ENCODE measurements at regions not wholly inside any gene's neighbourhood (a gene's known extent, or its start where the extent isn't known, plus 50 kb on each side); places are given as distances from the start of the nearest gene placed in this dataset.

GRCh38 chrX:113075521-113075920, 234.9 kb upstream of the AMOT start:
- TF ChIP-seq CTCF (conservative IDR thresholded peaks at IDR 0.05; ENCODE audit: low read length), result no peak
- no peak overlapping the region for H3K4me3 ChIP-seq (ENCODE audit: low read length)
- DNase-seq (ENCODE audit: low read depth), result no peak

- no peak overlapping the region for H3K4me3 ChIP-seq (ENCODE audit: low read length)
- TF ChIP-seq CTCF (conservative IDR thresholded peaks at IDR 0.05; ENCODE audit: low read length), result no peak
- DNase-seq (ENCODE audit: low read depth), result no peak
Measured at GRCh38 chrX:113059714-113060113, 219.1 kb upstream of the AMOT start.

GRCh38 chrX:113058634-113059033, 218.0 kb upstream of the AMOT start:
- no peak for TF ChIP-seq CTCF (conservative IDR thresholded peaks at IDR 0.05; ENCODE audit: low read length)
- no peak overlapping the region for H3K4me3 ChIP-seq (ENCODE audit: low read length)
- no peak for DNase-seq (ENCODE audit: low read depth)

- H3K4me3 ChIP-seq (ENCODE audit: low read length), result no peak overlapping the region
- no peak for TF ChIP-seq CTCF (conservative IDR thresholded peaks at IDR 0.05; ENCODE audit: low read length)
- DNase-seq (ENCODE audit: low read depth), result no peak
Measured at GRCh38 chrX:113048896-113049295, 208.3 kb upstream of the AMOT start.

GRCh38 chrX:113048480-113048879, 207.8 kb upstream of the AMOT start:
- DNase-seq (ENCODE audit: low read depth), result no peak
- no peak for TF ChIP-seq CTCF (conservative IDR thresholded peaks at IDR 0.05; ENCODE audit: low read length)

GRCh38 chrX:113033966-113034680, 193.5 kb upstream of the AMOT start:
- H3K4me3 ChIP-seq (ENCODE audit: low read length), result no peak overlapping the region
- no peak for TF ChIP-seq CTCF (conservative IDR thresholded peaks at IDR 0.05; ENCODE audit: low read length)
- no peak for DNase-seq (ENCODE audit: low read depth)

More at GRCh38 chrX:113048480-113048879, 207.8 kb upstream of the AMOT start:
- H3K4me3 ChIP-seq (ENCODE audit: low read length), result no peak overlapping the region

- TF ChIP-seq CTCF (conservative IDR thresholded peaks at IDR 0.05; ENCODE audit: low read length), result no peak
- no peak for DNase-seq (ENCODE audit: low read depth)
- no peak overlapping the region for H3K4me3 ChIP-seq (ENCODE audit: low read length)
Measured at GRCh38 chrX:113019958-113020357, 179.3 kb upstream of the AMOT start.
